ENCODE measurements at regions not wholly inside any gene's neighbourhood (a gene's known extent, or its start where the extent isn't known, plus 50 kb on each side); places are given as distances from the start of the nearest gene placed in this dataset.

DNA sequence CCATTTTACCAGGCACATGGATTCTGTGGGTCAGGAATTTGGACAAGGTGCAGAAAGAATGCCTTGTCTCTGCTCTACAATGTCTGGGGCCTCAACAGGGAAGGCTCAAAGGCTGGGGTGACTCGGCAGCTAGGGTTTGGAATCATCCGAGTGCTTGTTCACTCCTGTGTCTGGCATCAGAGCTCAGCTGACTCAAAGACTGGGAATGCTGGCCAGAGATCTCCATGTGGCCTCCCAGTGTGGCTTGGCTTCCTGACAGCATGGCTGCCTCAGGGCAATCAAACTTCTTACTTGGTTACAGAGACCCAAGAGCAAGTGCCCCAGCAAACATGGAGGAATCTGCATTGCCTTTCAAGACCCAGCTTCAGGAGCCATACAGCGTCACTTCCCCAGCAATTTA, 110.5 kb downstream of the TOMM20 start:
- H3K27me3 ChIP-seq (ENCODE audit: control insufficient read depth in 1 of 2, insufficient read depth in 2 of 2, low read length in 2 of 2): no peaks in the 10 kb centered on the region
- H2AFZ ChIP-seq (ENCODE audit: low read length): no peak overlapping the region
- CTCF ChIA-PET (ENCODE audit: low intra/inter-chr PET ratio, low total read pairs): no interaction called here
- no peaks in the 10 kb centered on the region for H3K9me3 ChIP-seq (ENCODE audit: low read length)
- no peak overlapping the region for H3K9ac ChIP-seq (ENCODE audit: insufficient read depth, low read depth, low read length)
- peaks cover 63% of the 10 kb centered on the region for H3K4me1 ChIP-seq (ENCODE audit: insufficient read depth, low read length)
- WGBS (ENCODE audit: low lambda C conversion rate): 56% methylated on average over 3 of the region's 3 CpGs
- POLR2A ChIA-PET: interaction anchor here (0.5 kb wide), 1 partner anchor 14 kb away, joined by 3 read pairs; no protein-coding TSS in a partner anchor
- intact Hi-C loops (cut with micrococcal nuclease; ENCODE audit: unreplicated experiment) (no loop called here), in situ Hi-C loops (cut with HindIII; ENCODE audit: extremely low pct_ligation_motif_present, low pct_unique_long_range_greater_than_20kb) (no loop called here)
- ATAC-seq (peak; percentile 49), FAIRE-seq (no peak), DNase-seq (ENCODE audit: low spot score) (peak; percentile 59)
- no peak overlapping the region for H3K4me2 ChIP-seq (ENCODE audit: low read depth, low read length)
- no peak overlapping the region for H3K4me3 ChIP-seq (replicated peaks in 1 of 3; ENCODE audit: insufficient read depth in 1 of 3, low read depth in 2 of 3, low read length in 3 of 3)
- no peaks in the 10 kb centered on the region for H4K20me1 ChIP-seq (ENCODE audit: insufficient read depth, low read length)
- no peaks in the 10 kb centered on the region for H3K36me3 ChIP-seq (replicated peaks in 1 of 2; ENCODE audit: control insufficient read depth in 1 of 2, insufficient read depth in 2 of 2, low read length in 2 of 2)
- no peak overlapping the region for H3K27ac ChIP-seq (ENCODE audit: extremely low read length, insufficient read depth, low read length)
- peak; percentile 58 for TF ChIP-seq FOSL2 (CRISPR knock-in tag; IDR thresholded peaks at IDR 0.05)
- TF ChIP-seq YY1 (IDR thresholded peaks at IDR 0.05; ENCODE audit: insufficient read depth, insufficient replicate concordance, low read depth, low read length): peak; percentile 68
- TF ChIP-seq SKI (IDR thresholded peaks at IDR 0.05; ENCODE audit: partially characterized antibody): peak; percentile 31
- no peak for TF ChIP-seq ZFX (CRISPR knock-in tag; IDR thresholded peaks at IDR 0.05; ENCODE audit: low read depth)
- TF ChIP-seq ZNF468 (CRISPR knock-in tag; IDR thresholded peaks at IDR 0.05): no peak
- TF ChIP-seq, protein P1, sequence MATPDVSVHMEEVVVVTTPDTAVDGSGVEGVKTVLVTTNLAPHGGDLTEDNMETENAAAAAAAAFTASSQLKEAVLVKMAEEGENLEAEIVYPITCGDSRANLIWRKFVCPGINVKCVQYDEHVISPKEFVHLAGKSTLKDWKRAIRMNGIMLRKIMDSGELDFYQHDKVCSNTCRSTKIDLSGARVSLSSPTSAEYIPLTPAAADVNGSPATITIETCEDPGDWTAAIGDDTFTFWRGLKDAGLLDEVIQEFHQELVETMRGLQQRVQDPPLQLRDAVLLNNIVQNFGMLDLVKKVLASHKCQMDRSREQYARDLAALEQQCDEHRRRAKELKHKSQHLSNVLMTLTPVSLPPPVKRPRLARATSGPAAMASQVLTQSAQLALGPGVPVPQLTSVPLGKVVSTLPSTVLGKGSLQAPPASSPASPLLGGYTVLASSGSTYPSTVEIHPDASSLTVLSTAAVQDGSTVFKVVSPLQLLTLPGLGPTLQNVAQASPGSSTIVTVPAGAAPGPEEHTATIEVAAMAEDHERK (CRISPR knock-in tag; IDR thresholded peaks at IDR 0.05; ENCODE audit: low read depth): no peak
- no peaks in the 10 kb centered on the region for H3K79me2 ChIP-seq (ENCODE audit: insufficient read depth, low read length)
- no TSS peak for BruUV-seq (replicated peaks)

DNA sequence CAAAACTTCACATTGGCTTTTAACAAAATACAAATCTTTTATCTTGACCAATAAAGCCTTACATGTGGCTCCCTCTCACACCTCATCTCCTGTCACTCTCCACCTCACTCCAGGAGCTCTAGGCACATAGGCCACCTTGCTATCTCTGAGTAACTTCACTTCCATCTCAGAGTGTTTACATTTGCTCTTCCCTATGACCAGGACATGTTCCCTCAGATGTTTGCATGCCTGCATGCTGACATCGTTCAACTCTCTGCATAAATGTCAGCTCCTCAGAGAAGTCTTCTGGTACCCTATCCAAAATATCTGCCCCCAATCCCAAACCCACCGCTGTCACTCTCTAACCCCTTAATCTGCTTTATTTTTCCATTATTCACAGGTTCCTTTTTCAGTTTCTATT, 110.9 kb downstream of the TOMM20 start:
- H4K20me1 ChIP-seq (ENCODE audit: insufficient read depth, low read length): no peaks in the 10 kb centered on the region
- H3K9me3 ChIP-seq (ENCODE audit: low read length): no peaks in the 10 kb centered on the region
- no peak overlapping the region for H3K4me3 ChIP-seq (replicated peaks in 1 of 3; ENCODE audit: insufficient read depth in 1 of 3, low read depth in 2 of 3, low read length in 3 of 3)
- FAIRE-seq (peak; percentile 54), ATAC-seq (no peak; the same call in 2 of the 3 replicates), DNase-seq (ENCODE audit: low spot score) (peak; percentile 41)
- ChIA-PET POLR2A (no interaction called here), CTCF (ENCODE audit: low intra/inter-chr PET ratio, low total read pairs) (no interaction called here)
- H3K79me2 ChIP-seq (ENCODE audit: insufficient read depth, low read length): no peaks in the 10 kb centered on the region
- no peaks in the 10 kb centered on the region for H3K36me3 ChIP-seq (replicated peaks in 1 of 2; ENCODE audit: control insufficient read depth in 1 of 2, insufficient read depth in 2 of 2, low read length in 2 of 2)
- 56% methylated on average over 2 of the region's 2 CpGs for WGBS (ENCODE audit: low lambda C conversion rate)
- in situ Hi-C loops (cut with HindIII; ENCODE audit: extremely low pct_ligation_motif_present, low pct_unique_long_range_greater_than_20kb) (no loop called here), intact Hi-C loops (cut with micrococcal nuclease; ENCODE audit: unreplicated experiment) (no loop called here)
- no peak overlapping the region for H3K4me2 ChIP-seq (ENCODE audit: low read depth, low read length)
- H3K27ac ChIP-seq (ENCODE audit: extremely low read length, insufficient read depth, low read length): no peak overlapping the region
- peaks cover 63% of the 10 kb centered on the region for H3K4me1 ChIP-seq (ENCODE audit: insufficient read depth, low read length)
- H3K9ac ChIP-seq (ENCODE audit: insufficient read depth, low read depth, low read length): no peak overlapping the region
- H3K27me3 ChIP-seq (ENCODE audit: control insufficient read depth in 1 of 2, insufficient read depth in 2 of 2, low read length in 2 of 2): no peaks in the 10 kb centered on the region
- TF ChIP-seq IRF2 (CRISPR knock-in tag; IDR thresholded peaks at IDR 0.05): 0 out of 2 replicates have a peak, but pooled peaks have one; percentile 32
- TF ChIP-seq FOXA3 (CRISPR knock-in tag; IDR thresholded peaks at IDR 0.05): peak; percentile 55
- no peak for TF ChIP-seq FOXA1 (IDR thresholded peaks at IDR 0.05)
- peak; percentile 53 for TF ChIP-seq FOXA1 (CRISPR knock-in tag; IDR thresholded peaks at IDR 0.05)
- TF ChIP-seq, protein P2, sequence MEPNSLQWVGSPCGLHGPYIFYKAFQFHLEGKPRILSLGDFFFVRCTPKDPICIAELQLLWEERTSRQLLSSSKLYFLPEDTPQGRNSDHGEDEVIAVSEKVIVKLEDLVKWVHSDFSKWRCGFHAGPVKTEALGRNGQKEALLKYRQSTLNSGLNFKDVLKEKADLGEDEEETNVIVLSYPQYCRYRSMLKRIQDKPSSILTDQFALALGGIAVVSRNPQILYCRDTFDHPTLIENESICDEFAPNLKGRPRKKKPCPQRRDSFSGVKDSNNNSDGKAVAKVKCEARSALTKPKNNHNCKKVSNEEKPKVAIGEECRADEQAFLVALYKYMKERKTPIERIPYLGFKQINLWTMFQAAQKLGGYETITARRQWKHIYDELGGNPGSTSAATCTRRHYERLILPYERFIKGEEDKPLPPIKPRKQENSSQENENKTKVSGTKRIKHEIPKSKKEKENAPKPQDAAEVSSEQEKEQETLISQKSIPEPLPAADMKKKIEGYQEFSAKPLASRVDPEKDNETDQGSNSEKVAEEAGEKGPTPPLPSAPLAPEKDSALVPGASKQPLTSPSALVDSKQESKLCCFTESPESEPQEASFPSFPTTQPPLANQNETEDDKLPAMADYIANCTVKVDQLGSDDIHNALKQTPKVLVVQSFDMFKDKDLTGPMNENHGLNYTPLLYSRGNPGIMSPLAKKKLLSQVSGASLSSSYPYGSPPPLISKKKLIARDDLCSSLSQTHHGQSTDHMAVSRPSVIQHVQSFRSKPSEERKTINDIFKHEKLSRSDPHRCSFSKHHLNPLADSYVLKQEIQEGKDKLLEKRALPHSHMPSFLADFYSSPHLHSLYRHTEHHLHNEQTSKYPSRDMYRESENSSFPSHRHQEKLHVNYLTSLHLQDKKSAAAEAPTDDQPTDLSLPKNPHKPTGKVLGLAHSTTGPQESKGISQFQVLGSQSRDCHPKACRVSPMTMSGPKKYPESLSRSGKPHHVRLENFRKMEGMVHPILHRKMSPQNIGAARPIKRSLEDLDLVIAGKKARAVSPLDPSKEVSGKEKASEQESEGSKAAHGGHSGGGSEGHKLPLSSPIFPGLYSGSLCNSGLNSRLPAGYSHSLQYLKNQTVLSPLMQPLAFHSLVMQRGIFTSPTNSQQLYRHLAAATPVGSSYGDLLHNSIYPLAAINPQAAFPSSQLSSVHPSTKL (CRISPR knock-in tag; IDR thresholded peaks at IDR 0.05): peak; percentile 20; the same call in 1 of the 2 replicates
- TF ChIP-seq SAP130 (CRISPR knock-in tag; IDR thresholded peaks at IDR 0.05; ENCODE audit: low read depth): peak; percentile 25; the same call in 1 of the 2 replicates
- TF ChIP-seq MAFG (CRISPR knock-in tag; IDR thresholded peaks at IDR 0.05): no peak
- no peak for TF ChIP-seq ZNF543 (CRISPR knock-in tag; IDR thresholded peaks at IDR 0.05)
- TF ChIP-seq TEAD3 (CRISPR knock-in tag; optimal IDR thresholded peaks at IDR 0.05; ENCODE audit: borderline replicate concordance): peak; percentile 29
- BruUV-seq (replicated peaks): no TSS peak
- no peak overlapping the region for H2AFZ ChIP-seq (ENCODE audit: low read length)
